ENCODE measurements at regions not wholly inside any gene's neighbourhood (a gene's known extent, or its start where the extent isn't known, plus 50 kb on each side); places are given as distances from the start of the nearest gene placed in this dataset.
A peak's percentile ranks its signal among the peaks of the same experiment; 100 is the strongest.

DNA sequence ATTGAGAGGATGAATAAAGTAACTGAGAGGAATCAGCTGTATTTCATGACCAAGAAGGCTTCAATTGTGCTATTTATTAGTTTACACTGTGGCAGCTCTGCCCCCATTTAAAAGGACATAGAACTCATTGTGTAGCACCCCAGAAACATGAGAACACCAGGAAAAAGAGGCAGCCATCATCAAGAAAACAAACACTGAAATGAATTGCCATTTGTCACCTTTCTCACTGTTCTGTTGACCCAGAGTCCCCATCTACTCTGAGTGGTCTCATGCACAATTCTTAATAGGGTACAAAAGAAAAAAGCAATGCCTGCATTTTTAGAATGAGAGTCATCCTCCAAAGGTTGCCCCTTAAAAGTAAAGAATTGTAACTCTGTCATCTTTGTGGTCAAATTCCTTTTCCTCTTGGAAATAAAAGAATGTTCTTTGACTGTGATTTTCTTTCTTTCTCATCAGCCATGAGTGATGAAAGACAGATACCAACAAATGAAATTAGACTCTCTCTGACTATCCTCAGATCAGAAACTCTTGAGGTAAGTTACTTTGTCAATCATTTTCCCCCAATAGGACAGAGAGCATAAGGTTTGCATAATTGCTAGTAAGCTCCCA, 1941.9 kb upstream of the PIK3C3 start:
- DNase-seq: no peak

DNA sequence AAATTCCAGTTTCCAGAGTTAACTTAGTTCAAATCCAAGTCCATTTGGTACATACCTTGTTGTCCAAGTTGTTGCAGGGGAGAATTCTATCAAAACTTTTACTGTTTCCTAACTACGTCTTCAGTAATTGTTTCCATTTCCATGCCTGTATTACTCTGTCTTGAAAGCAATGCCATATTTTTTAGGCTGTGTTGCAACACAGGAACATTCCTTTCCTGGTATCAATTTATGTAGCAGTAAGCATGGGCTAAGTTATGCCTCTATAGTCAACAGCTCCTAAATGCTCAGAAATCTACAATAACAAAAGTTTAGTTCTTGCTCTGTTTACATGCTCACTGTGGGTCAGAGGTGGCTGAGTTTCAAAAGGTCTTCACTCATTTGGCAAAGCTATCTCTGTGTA, 1943.8 kb upstream of the PIK3C3 start:
- DNase-seq: no peak

DNA sequence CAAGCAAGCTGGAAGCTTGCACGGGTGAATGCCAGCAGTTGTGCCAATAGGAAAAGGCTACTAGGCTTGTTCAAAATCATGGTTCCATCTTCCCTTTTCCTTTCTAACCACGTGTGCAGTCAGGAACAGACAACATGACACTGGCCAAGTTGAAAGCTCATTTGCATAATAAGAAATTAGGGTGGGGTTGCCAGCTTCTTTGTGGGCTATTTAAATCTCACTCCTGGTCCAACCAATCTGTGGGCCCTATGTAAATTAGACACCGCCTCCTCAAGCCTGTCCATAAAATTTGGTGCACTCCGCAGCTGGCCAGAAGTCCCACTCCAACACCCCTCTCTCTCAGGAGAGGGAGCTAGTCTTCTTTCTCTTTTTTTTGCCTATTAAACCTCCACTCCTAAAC, 1948.4 kb upstream of the PIK3C3 start:
- DNase-seq: no peak

DNA sequence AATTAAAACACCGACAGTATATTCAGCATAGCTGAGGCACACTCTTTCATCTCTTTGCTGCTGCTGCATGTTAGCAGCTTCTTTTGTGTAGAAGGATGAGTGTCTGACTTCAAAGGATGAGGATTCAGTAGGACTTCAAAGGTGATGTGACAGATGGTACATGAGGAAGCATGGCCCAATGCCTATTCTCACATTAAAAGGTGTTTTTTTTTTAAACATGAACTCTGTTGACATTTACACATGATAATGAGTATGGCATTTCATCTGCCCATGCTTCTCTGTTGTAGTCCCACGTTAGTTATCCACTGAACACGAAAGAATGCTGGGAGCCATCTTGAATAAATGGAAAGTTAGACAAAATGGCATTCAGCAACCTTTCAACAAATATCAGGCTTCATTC, 1950.8 kb upstream of the PIK3C3 start:
- DNase-seq: no peak

DNA sequence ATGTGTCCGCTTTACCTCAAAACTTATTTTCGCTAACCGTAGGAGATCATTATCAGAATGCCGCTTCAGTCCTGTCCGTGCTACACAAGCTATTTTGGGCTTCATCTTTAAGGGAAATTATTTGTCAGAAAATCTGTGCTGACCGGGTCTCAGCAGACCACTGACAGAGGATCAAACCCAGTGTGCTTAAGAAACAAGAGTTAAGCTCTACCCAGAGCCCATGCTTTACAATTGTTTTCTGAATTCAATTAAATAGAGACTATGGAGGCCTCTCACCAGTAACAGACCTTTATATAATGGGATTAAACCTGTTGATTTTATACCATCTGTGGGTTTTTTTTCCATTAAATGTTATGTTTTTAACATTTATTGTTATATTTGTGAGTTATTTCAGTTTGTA, 1956.7 kb upstream of the PIK3C3 start:
- DNase-seq: no peak

DNA sequence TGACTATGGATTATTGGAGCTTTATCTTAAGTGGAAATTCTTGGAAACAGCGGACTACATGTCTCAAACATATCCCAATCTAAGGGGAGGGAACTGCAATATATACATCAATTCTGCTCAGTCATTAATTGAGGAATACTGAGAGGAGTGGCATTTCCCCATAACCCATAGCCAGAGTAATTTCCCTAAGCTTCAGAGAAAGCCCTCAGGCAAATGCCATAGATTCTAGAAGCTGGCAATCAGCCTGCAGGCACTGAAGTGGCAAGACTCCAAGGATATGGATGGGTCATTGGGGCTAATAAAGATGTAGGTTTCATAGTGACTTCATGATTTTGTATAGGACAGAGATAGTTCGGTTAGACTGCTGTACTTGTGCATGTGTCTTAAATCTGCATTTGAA, 1960.5 kb upstream of the PIK3C3 start:
- no peak for DNase-seq

DNA sequence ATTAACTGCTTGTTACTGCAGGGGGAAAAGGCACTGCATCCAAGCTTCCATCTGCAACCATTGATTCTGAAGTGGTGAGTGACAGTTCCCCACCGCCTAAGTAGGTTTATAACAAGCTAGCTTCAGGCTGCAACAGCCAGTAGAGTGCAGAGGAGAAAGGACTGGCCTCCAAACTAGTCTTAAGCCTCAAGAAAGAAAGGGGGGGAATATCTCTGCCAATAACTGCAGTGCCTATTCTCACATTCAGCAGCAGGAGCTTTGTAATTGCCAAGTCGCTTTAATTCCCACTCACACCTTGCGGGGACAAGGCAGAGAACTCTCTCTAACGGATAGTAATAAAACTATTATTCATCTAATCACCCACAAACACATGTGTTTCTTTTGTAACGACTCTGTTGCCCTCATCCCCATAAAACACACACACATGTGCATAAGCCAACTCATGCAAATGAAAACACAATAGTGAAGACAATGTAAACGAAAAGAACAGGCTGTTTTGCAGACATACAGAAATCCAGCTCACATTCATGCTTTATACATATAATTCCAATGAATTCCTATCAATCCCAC, 1963.3 kb upstream of the PIK3C3 start:
- DNase-seq: no peak

DNA sequence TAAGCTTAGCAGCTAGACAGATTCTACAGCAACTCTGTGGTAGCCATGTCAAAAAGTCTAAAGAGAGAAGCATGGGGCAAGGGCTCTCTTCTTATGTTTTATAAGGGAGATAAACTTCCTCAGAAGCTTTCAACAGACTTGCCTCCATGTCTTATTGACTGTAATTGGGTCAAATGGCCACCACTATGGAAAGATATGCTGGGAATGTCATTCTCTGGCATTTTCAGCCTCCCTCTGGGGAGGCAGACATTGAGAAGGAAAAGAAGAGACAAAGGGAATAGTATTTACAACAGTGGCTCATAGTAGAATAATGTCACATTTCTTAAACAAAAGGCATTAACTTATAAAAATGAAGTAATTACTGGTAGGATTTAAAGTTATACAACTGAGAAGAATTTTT, 1964.5 kb upstream of the PIK3C3 start:
- DNase-seq: no peak

DNA sequence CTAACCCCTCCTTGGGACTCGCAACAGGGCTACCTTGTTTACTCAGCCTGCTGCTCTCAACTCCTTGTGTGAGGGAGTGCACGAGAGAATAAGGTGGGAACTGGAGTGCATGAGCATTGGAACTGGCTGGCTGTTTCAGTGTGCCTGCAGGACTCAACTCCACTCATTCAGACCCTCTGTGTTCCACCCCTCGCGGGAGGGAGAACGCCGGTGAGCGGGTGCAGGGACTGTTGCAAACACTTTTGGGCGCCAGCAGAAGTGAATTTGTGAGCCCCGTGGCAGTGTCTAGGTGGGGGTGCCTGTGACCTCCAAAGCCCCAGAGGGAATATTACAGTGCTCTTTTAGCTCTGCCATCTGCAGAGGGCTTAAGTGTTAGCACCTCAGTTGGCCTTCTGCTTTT, 1978.3 kb upstream of the PIK3C3 start:
- no peak for DNase-seq

DNA sequence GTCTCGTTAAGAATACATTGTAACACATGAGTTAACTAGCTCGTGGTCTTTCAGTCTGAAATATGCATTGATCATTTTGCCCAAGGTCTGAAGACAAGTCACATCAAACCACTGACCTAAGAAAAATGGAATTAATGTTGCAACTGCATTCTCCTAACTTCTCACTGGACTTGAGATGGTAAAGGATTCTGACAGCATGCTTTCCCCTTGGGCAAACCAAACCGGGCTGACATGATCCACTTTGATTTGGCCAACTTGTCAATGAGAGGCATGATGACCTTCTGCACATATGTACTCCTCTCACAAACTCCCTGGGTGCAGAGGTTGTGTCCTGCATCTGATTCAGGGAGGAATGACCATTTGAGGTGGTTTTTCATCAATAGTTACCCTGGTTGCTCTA, 1982.5 kb upstream of the PIK3C3 start:
- no peak for DNase-seq

DNA sequence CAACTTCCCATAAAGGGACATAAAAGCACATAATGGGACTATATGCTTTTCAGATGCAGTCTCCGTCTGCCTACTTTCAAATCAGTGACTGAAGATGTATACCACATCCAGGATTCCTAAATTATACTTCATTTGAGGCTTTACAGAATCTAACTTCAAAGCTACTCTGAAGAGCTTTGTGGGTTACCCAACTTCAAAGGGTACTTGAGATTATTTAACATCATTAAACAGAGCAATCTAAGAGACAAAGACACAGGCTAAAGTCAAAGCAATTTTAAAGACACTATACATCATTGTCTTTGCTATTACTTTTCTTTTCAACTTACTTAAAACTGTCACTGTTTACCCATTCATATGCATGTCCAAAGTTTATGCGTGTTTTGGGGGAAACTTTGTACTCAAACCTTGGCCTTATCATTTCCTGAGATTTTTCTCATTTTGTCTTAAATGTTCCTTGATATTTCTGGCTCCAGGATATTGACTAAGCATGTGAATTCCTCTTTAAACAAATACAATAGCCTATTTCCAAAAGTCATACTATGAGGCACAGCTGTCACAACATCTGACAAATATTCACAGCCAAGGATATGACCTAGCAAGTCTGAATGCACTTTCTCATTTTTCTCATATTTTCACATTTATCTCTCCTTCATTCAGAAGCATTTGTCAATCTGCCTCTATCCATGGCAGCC, 1985.1 kb upstream of the PIK3C3 start:
- no peak for DNase-seq

DNA sequence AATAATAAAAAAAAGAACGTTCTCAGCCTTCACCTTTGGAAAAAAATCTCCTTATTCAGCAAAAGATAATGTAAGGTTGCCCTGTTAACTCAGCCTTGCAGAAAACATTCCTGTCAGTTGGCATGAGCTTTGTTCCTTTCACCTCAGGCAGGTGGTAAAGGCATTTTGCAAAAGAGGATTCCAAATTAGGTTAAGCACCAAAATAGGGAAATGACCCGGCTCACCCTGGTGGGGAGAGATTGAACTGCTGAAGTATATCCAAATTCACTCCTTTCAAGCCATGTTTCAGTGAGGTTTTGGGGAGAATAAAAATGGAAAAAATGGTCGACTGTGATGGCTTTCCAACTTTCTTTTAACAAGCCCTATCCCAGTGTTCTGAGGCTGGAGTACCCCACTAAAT, 1988.8 kb upstream of the PIK3C3 start:
- peak in 1 of 2 experiments; percentile 15 for DNase-seq

DNA sequence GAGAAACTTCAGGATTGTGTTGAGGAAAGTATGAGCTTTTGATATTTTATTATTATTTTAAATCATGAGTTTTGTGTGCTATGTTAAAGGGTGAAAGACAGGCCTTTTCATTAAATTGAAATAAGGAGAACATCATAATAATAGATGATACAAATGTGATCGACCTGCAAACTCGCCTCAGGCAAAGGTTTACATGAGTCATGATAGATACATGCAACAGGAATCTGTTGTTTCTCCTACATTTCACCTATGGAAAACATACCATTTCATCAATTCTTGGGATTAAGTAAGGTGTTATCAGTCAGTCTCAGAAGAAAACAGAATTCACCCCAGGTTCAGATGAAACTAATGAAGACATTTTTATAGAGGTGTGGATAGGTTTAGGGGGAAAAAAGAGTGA, 1992.5 kb upstream of the PIK3C3 start:
- DNase-seq: no peak

DNA sequence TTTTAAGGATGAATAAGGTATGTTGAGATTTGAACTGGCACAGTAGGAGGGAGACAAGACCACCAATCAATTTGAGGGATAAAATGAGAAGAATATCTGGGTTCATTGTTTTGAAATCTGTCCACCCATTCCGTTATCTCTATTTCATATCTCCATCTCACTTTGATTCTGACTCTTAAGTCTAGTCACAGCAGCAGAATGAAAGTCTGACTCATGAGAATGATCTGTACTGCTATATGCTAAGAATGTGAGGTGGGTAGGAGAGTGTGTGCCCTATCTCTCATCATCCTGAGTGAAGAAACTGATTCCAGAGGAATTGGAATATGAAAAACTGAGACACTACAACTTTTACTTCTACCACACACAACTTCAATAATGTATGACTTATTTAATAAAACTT, 1994.5 kb upstream of the PIK3C3 start:
- DNase-seq: no peak

DNA sequence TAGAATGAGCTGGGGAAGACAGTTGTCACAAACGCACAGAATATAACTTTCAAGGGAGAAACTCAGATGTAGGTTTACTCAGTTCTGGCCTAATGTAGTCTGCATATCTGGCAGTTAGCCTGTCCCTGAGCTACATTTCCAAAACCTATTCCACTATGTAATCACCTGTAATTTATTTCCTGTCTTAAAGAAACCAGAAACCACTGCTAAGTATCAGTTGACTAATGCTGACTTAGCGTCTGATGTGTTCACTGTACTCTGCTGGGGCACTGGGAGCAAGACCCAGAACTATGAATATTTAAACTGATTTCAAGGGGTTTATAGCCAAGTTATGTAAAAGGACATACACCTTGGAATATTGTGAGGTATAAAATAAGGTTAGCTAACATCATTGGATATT, 1995.2 kb upstream of the PIK3C3 start:
- no peak for DNase-seq

DNA sequence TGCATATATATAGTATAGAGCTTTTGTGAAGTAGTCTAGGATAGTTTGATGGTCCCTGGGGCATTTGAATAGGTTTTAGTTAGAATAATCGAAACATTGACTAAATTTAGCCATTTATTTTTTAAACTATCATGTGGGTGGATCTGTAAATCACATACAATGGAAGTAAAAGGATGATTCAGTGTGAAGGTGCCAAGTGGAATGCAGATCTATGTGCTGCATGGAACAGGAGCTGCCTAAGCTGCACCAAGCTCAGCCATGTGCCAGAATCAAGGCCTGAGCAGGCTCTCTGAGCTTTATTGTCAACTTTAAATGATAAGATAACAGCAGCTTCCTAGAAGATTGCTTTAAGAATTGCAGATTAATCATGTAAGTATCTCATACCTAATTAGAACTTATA, 1996.2 kb upstream of the PIK3C3 start:
- DNase-seq: no peak

DNA sequence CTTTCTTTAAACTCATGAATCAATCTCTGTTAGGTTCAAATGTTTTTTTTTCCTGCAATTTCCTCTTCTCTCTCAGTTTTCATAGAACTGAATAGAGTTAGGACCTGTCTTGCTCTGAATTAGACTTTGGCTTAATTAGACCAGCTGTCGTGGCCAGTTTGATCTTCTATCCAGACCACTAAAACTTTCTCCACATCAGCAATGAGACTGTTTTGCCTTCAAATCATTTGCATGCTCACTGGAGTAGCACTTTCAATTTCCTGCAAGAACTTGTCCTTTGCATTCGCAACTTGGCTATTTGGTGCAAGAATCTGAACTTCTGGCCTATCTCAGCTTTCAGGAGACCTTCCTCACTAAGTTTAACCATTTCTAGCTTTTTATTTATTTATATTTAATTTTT, 2002.2 kb upstream of the PIK3C3 start:
- DNase-seq: no peak

DNA sequence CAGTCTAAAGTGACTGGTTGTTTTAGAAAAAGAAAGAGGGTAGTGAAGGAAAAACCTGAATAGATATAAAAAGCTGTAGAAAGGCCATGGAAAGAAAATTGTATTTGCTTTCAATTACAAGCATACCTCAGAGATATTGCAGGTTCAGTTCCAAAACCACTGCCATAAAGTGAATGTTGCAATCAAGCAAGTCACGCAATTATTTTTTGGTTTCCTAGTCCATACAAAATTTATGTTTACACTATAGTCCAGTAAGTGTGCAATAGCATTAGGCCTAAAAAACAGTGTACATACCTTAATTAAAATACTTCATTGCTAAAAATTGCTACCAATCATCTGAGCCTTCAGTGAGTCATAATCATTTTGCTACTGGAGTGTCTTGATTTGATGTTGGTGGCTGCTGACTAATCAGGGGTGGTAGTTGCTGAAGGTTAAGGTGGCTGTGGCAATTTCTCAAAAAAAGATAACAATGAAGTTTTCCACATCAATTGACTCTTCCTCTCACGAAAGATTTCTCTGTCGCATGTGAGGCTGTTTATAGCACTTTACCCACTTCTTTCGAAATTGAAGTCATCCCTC, 2003.8 kb upstream of the PIK3C3 start:
- no peak for DNase-seq

DNA sequence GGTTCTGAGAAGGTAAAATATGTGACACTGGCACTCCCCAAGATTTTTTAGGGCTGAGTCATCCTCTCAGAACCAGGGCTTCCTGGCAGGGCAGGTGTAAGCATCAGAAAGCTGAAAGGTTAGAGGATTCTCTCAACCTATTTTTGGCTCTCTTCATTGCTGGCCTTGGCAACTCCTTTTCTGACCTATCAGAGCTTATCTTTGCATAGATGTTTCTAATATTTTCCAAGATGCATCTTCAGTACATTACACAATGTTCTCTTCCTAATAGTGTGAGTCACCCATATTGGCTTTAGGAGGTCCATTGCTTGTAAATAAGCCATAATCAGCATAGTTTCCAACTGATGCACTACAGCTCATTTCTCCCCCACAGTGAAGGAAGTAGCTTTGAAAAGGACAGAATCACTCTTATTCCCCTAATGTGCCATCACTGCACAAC, 2008.4 kb upstream of the PIK3C3 start:
- DNase-seq: no peak

DNA sequence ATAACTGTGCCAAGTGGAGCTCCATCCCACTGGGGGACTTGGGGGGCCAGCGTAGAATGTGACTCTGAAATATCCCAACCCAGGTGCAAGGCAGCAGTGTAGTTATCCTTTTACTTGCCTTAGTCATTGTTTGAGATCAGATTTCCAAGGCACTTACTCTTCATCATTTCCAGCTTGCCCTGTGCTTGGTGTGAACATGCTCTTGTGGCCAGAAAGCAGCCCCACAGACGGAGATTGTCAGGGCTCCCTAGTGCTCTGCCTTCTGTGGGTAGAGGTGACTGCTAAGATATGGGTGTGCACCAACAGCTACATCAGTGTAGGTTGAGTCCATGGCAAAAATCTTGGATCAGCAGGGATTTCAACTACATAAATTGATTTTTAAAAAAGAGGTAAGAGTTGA, 2010.0 kb upstream of the PIK3C3 start:
- DNase-seq: no peak

DNA sequence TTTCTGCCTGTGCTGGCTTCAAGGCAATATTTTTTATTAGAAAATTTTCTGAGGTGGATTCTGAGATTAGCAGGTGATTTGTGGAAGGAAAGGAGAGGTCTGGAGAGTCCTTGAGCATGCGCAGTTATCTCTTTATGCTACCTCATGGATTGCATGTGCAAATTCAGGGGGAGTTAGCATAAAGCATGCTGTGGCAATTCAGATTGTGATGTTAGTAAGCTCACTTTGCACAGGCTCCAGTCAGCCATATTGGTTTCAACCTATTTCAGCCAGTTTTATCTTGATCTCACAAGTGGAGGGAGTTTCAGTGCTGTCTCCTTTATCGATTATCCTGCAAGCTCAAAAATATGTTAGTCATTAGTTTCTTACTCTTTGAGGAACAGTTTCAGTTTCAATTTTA, 2012.3 kb upstream of the PIK3C3 start:
- no peak for DNase-seq

DNA sequence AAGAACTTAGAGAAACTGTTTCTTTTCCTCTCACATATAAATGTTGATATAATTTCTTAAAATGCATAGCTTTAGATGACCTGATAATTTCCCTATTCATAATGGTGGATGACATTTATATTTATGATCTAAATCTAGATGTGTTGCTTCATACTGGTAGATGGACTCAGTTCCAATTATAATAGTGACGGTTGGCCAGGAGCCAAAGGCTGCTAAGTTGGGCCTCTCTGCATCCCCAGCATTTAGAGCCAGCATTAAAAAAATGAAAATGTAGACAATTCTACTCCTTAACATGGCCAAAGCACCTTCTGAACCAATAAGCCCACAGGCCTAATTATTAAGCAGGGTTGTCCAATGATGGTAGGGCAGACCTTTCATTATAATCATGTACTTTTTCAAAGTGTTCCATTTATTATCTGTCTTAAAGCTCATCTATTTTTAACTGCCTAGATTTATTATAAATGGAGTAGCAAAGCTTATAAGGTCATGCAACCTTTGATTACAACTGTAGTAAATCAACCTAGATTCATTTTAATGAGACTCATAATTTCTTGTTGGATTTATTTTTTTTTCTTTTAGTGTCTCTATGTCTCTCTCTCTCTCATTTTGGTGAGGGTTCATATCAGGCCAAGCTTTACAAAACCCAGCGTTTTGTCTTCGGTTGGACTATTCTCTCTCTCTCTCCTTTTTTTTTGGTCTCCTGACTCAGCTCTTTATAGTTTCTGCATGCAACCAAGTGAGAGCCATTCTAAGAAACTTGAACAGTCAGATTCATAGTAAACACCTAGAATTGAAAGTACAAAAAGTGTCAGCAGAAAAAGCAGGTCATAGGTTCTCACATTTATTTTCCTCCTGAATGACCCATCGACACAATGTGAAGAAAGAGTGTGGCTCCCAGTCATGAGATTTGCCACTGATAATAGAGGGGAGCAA, 2016.1 kb upstream of the PIK3C3 start:
- DNase-seq: no peak

DNA sequence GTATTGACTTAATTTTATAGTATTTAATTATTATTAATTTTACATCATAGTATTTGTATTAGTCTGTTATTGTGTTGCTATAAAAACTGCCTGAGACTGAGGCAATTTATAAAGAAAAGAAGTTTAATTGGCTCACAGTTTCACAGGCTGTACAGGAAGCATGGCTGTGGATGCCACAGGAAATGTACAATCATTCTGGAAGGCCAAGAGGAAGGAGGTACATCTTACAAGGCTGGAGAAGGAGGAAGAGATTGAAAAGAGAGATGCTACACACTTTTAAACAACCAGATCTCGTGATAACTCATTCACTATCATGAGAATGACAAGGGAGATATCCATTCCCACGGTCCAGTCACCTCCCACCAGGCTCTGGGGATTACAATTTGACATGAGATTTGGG, 2019.4 kb upstream of the PIK3C3 start:
- DNase-seq: no peak
